Chondrocyte (in vitro differentiated cells): ENCODE measurements at regions not wholly inside any gene's neighbourhood (a gene's known extent, or its start where the extent isn't known, plus 50 kb on each side); places are given as distances from the start of the nearest gene placed in this dataset.

Source experiments
- DNase-seq: peaks from one replicate; pipeline ENCODE4 v3.0.0; 2021; ENCODE audit warnings: mixed read lengths, low spot score
- H3K27ac Mint-ChIP-seq: one replicate; pipeline ENCODE4 v1.8.0; 2021; ENCODE audit warnings: mild to moderate bottlenecking, moderate library complexity, mixed read lengths; ENCODE audit not compliant: unreplicated experiment
- H3K27me3 Mint-ChIP-seq: 2 replicates; pipeline ENCODE4 v1.8.0; 2021; ENCODE audit warnings: low read depth, mixed read lengths
- H3K36me3 Mint-ChIP-seq: 2 replicates; pipeline ENCODE4 v1.8.0; 2021; ENCODE audit warnings: low read depth, mixed read lengths
- H3K4me1 Mint-ChIP-seq: 2 replicates; pipeline ENCODE4 v1.8.0; 2021; ENCODE audit warnings: low read depth, mild to moderate bottlenecking, mixed read lengths
- H3K4me3 Mint-ChIP-seq: one replicate; pipeline ENCODE4 v1.8.0; 2021; ENCODE audit warnings: mild to moderate bottlenecking, moderate library complexity, mixed read lengths; ENCODE audit not compliant: unreplicated experiment
- H3K9me3 Mint-ChIP-seq: 2 replicates; pipeline ENCODE4 v1.8.0; 2021; ENCODE audit warnings: low read depth, mixed read lengths
- TF ChIP-seq, protein P1 (sequence below): fragments of 200-600 bp; sonication (generic); IDR thresholded peaks from 2 replicates; pipeline ENCODE4 v1.5.0; 2021; ENCODE audit warnings: antibody characterized with exemption, mild to moderate bottlenecking, moderate library complexity

DNA sequence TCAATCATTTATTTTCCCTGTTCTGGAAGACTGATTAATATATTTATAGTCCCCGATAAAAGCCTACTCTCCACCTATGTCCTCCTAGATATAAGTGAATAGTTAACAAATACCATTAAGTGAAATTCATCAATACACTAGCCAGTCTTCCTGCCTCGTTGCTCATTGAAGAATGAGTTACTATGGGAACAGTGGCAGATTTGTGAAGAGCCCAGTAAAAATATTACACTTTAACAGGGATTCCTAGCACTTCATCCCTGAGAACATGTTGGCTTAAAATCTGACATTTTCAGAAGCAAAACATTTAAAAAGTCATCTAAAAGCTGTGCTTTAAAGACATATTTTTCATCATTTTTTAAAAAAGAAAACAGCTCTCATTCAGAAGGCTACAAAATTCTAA, 848.7 kb upstream of the NXPH2 start:
- TF ChIP-seq, protein P1, sequence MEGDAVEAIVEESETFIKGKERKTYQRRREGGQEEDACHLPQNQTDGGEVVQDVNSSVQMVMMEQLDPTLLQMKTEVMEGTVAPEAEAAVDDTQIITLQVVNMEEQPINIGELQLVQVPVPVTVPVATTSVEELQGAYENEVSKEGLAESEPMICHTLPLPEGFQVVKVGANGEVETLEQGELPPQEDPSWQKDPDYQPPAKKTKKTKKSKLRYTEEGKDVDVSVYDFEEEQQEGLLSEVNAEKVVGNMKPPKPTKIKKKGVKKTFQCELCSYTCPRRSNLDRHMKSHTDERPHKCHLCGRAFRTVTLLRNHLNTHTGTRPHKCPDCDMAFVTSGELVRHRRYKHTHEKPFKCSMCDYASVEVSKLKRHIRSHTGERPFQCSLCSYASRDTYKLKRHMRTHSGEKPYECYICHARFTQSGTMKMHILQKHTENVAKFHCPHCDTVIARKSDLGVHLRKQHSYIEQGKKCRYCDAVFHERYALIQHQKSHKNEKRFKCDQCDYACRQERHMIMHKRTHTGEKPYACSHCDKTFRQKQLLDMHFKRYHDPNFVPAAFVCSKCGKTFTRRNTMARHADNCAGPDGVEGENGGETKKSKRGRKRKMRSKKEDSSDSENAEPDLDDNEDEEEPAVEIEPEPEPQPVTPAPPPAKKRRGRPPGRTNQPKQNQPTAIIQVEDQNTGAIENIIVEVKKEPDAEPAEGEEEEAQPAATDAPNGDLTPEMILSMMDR: no peak
- Mint-ChIP-seq H3K4me1 (no peaks in the 10 kb centered on the region), H3K27me3 (no peaks in the 10 kb centered on the region), H3K27ac (no peak overlapping the region), H3K4me3 (no peak overlapping the region), H3K9me3 (no peaks in the 10 kb centered on the region), H3K36me3 (no peaks in the 10 kb centered on the region)
- DNase-seq: no peak

DNA sequence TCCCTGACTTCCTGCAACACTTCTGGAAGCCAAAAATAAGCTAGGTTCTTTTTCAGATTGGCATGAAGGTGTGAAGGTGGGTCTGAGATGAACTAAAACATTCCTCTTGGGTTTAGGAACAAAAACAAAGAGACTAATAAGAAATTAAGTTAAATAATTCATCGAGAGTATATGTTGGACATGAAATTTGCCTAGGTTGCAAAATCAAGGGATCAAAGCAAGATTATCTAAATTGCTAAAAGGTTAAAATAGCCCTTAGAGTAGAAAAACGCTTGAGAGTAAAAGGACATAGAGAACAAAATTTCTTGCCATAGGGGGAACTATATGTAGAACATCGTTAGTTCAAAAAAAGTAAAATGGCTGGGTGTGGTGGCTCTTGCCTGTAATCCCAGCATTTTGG, 845.9 kb upstream of the NXPH2 start:
- no peak overlapping the region for H3K4me3 Mint-ChIP-seq
- no peak overlapping the region for H3K27ac Mint-ChIP-seq
- H3K4me1 Mint-ChIP-seq: no peaks in the 10 kb centered on the region
- no peak for DNase-seq
- TF ChIP-seq, protein P1: no peak
- H3K9me3 Mint-ChIP-seq: peaks cover 3% of the 10 kb centered on the region
- no peaks in the 10 kb centered on the region for H3K27me3 Mint-ChIP-seq
- H3K36me3 Mint-ChIP-seq: no peaks in the 10 kb centered on the region

GRCh38 chr2:139622691-139623090, 842.5 kb upstream of the NXPH2 start:
- Mint-ChIP-seq H3K36me3 (no peaks in the 10 kb centered on the region), H3K4me1 (no peaks in the 10 kb centered on the region), H3K27ac (no peak overlapping the region), H3K27me3 (no peaks in the 10 kb centered on the region), H3K4me3 (no peak overlapping the region), H3K9me3 (peaks cover 29% of the 10 kb centered on the region)
- TF ChIP-seq, protein P1: no peak
- no peak for DNase-seq

DNA sequence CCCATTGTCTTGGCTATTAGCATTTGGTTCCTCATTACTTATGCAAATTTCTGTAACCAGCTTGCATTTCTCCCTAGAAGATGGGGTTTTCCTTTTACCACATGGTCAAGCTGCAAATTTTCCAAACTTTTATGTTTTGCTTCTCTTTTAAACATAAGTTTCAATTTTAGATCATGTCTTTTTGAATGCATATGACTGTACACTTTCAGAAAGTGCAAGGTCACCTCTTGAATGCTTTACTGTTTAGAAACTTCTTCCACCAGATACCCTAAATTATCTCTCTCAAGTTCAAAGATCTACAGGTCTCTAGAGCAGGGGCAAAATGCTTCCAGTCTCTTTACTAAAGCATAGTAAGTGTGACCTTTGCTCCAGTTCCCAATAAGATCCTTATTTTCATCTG, 837.6 kb upstream of the NXPH2 start:
- Mint-ChIP-seq H3K9me3 (peaks cover 29% of the 10 kb centered on the region), H3K36me3 (no peaks in the 10 kb centered on the region), H3K4me1 (no peaks in the 10 kb centered on the region), H3K27me3 (no peaks in the 10 kb centered on the region), H3K27ac (no peak overlapping the region), H3K4me3 (no peak overlapping the region)
- TF ChIP-seq, protein P1: no peak
- DNase-seq: no peak

GRCh38 chr2:139613264-139613663, 833.1 kb upstream of the NXPH2 start:
- no peak for DNase-seq
- H3K9me3 Mint-ChIP-seq: peaks cover 2% of the 10 kb centered on the region
- no peak overlapping the region for H3K27ac Mint-ChIP-seq
- no peaks in the 10 kb centered on the region for H3K27me3 Mint-ChIP-seq
- H3K4me3 Mint-ChIP-seq: no peak overlapping the region
- TF ChIP-seq, protein P1: no peak
- H3K36me3 Mint-ChIP-seq: no peaks in the 10 kb centered on the region
- no peaks in the 10 kb centered on the region for H3K4me1 Mint-ChIP-seq
